AG08395 (cell line): ENCODE measurements at regions not wholly inside any gene's neighbourhood (a gene's known extent, or its start where the extent isn't known, plus 50 kb on each side); places are given as distances from the start of the nearest gene placed in this dataset.
"Not testable (repeated sequence)": the region's sequence is repeated elsewhere in the genome, so short reads cannot be mapped to it uniquely, and the experiment has no call there.

ENCODE experiments used
- DNase-seq: peaks from one replicate; pipeline ENCODE4 v3.0.0; 2012; ENCODE audit warnings: mixed read lengths, low spot score

DNA sequence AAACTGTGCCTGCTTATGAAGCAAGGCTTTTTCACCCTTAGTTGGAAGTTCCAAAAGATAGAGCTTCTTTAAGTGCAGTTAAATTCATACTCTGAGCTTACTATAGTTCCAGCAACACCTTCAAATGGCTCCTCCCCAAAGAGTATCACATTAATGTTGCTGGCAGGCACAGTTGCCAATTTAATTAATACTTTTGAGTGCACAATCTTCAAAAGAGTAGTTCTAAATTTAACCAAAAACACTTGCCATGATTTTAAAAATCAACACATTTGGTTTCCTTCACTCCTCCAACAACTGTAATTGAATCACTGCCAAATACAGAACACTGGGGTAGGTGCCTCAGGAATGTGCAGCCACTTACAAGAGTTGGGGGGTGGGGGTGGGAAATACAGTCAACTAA is 150.6 kb upstream of the UBE2E3 start:
- no peak for DNase-seq

DNA sequence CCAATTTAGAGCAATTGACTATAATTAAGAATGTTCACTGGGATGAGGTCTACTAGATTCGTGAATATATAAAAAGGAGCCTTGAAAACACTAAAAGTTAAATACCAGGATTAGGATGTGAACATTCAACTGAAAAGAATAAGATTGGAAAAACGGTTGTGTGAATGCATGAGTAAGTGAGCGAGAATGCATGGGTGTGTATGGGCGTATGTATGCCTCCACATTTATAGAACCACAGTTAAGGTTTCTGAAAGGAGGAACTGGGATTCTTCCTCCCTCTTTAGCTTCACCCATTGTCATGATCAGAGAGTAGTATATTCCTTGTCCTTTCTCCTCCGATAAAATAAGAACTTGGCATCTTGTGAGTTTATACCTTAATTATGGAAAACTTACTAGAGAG is 151.1 kb upstream of the UBE2E3 start:
- DNase-seq, result no peak

GRCh38 chr2:180828756-180829155 is 151.6 kb upstream of the UBE2E3 start:
- no peak for DNase-seq

- peak; percentile 24 for DNase-seq
Measured at GRCh38 chr2:180823546-180824141, 156.8 kb upstream of the UBE2E3 start.

DNA sequence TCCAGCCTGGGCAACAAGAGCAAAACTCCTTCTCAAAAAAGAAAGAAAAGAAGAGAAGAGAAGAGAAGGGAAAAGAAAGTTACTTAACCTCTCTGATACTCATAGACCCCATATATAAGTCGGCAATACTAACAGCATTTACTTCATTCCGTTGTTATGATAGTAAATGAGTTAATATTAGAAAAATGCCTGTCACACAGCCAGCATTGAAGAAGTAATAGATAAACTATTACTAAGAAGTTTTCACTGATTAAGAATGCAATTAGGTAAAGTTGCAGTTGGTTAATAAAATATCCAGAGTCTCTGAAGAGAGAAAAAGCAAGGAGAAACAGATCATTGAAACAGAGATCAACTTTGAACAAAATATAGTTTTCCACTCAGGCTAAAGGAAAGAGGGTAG is 161.3 kb upstream of the UBE2E3 start:
- DNase-seq, result no peak

GRCh38 chr2:180818700-180819099 is 161.7 kb upstream of the UBE2E3 start:
- not testable (repeated sequence) for DNase-seq

DNA sequence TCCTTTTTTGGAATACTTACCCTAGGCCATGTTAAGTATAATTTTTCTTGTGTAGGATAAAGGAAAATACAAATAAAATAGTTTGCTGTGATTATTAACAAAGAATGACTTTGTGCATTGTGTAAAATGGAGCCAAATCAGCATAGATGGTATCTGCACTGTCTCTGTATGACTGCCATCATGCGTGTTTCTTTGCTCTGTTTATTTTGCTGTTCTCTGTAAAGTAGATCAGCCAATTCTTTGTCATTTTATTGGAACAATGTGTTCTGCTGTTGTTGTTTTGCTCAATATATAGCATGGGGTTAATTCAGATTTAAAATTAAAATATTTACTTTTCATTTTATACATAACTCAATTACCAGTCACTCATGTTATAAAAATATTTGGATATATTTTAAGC is 181.3 kb upstream of the UBE2E3 start:
- no peak for DNase-seq

DNA sequence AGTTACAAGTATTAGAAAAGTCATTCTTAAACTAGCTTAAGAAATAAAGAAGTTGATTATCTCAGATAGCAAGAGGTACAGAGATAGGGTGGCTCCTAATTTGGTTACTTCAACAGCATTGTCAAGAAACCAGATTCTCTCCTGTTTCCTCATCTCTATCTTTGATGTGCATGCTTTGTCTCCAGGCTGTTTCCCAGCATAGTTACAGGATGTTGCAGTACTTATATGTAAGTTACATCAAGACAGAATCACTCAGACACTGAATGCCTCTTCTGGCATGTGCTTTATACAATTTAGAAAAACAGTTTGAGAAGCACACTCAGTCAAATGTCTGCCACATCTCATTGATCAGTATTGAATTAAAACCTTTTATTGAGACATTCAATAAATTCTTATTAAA is 189.5 kb upstream of the UBE2E3 start:
- DNase-seq, result no peak

- DNase-seq, result no peak
Measured at GRCh38 chr2:180787330-180787729, 193.1 kb upstream of the UBE2E3 start.

- no peak for DNase-seq
Measured at GRCh38 chr2:180781276-180781675, 199.1 kb upstream of the UBE2E3 start.

- DNase-seq, result no peak
Measured at GRCh38 chr2:180778291-180778690, 202.1 kb upstream of the UBE2E3 start.

DNA sequence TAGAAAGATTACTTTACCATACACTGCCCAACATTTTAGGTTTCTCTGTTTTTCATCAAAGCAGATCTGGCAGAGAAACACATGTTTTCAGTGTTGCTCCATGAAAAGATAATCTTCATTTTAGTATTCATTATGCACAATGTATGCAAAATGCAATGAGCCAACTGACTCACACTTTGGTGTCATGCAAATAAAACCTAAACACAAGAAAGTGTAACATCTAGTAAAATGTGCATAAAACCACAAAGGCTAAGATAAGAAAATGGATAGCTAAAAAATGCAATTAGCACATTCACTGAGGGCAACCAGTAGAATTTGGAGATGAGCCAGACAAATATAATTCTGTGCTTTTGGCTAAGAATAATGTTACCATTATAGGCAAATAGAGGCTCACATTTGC is 203.5 kb upstream of the UBE2E3 start:
- DNase-seq, result no peak

- no peak for DNase-seq
Measured at GRCh38 chr2:180775711-180776110, 204.7 kb upstream of the UBE2E3 start.

- DNase-seq, result not testable (repeated sequence)
Measured at GRCh38 chr2:180765316-180765715, 215.1 kb upstream of the UBE2E3 start.

- DNase-seq, result no peak
Measured at GRCh38 chr2:180763263-180763989, 217.0 kb upstream of the UBE2E3 start.

- peak; percentile 7 for DNase-seq
Measured at GRCh38 chr2:180761224-180761623, 219.2 kb upstream of the UBE2E3 start.

DNA sequence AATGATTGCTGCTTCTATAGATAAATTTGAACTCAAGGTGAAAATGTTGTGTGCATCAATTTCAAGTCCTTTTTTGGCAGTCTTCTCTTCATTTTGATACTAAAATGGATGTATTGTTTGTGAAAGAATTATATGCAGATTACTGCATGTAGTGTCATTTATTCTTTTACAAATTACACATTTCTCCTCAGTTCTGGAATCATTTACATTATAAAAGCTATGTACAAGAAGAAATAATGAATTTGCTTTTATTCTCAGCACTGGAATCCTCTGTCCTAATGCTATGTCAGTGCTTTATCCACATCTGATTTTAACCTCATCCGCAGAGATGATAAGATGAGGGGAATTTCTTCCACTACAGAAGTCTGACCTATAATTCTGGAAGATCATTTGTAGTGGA is 220.8 kb upstream of the UBE2E3 start:
- DNase-seq, result no peak

DNA sequence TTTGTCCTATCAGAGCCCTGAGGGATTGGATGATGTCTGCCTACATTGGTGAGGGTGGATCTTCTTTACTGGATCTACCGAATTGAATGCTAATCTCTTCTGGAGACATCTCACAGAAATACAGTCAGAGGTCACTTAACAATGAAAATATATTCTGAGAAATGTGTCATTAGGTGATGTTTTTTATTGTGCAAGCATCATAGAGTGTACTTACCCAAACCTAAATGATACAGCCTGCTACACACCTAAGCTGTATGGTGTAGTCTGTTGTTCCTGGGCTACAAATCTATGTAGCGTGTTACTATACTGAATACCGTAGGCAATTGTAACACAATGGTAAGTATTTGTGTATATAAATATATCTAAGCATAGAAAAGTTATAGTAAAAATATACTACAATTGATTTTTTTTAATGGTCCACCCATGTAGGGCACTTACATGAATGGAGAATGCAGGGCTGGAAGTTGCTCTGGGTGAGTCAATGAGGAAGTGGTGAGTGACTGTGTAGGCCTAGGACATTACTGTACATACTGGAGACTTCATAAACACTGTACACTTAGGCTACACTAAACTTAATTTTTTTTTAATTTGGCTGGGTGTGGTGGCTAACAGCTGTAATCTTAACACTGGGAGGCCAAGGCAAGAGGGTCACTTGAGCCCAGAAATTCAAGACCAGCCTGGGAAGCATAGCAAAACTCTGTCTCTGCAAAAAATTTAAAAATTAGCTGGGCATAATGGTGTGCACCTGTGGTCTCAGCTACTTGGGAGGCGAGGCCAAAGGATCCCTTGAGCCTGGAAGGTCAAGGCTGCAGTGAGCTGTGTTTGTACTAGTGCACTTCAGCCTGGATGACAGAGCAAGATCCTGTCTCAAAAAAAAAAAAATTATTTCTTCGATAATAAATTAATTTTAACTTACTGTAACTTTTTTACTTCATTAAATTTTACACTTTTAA is 226.3 kb upstream of the UBE2E3 start:
- DNase-seq, result no peak

DNA sequence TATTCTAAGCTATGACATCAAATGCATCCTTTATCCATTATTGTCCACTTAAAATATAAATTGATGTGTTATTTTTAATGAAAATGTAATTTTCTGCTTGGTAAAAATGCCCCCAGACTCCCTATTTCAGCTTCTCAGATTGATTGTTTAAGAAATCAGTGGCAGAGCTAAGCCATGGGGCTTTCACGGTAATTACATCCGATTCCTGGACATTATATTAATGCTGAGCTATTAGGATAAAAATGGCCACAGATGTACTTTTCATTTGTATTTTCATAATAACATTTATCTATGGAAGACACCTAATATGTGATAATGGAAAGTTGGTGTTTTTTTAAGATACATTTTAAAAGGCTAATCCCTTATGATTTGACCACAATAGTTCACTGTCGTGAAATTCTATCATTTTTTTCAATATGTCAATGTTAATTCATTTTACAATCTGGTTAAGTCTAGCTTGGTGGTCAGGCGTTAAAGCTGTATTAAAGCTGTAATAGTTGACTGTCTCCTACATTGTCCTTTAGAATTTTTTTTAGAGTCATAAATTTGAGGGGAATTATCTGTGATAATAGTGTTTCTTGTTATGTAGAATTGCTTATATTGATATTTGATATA is 229.0 kb upstream of the UBE2E3 start:
- no peak for DNase-seq

- DNase-seq, result no peak
Measured at GRCh38 chr2:180747728-180748127, 232.7 kb upstream of the UBE2E3 start.

- no peak for DNase-seq
Measured at GRCh38 chr2:180743401-180743800, 237.0 kb upstream of the UBE2E3 start.

DNA sequence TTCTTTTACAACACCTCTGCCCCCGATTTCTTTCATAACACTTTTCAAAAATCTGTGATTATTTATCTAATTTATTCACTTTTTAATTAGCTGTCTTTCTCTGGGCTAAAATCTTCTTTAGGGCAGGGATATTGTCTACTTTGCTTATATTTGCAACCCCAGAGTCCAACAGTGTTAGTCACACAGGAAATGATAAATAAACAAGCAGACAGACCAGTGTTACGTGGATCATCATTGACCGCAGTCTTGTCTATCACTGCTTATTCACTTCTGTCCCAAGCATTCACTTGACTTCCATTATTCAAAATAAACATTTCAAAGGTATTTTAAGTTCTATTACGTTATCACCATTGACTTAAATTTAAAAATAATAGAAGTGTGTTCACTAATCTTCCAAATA is 237.6 kb upstream of the UBE2E3 start:
- DNase-seq, result peak; percentile 44
